ENCODE measurements at regions not wholly inside any gene's neighbourhood (a gene's known extent, or its start where the extent isn't known, plus 50 kb on each side); places are given as distances from the start of the nearest gene placed in this dataset.

DNA sequence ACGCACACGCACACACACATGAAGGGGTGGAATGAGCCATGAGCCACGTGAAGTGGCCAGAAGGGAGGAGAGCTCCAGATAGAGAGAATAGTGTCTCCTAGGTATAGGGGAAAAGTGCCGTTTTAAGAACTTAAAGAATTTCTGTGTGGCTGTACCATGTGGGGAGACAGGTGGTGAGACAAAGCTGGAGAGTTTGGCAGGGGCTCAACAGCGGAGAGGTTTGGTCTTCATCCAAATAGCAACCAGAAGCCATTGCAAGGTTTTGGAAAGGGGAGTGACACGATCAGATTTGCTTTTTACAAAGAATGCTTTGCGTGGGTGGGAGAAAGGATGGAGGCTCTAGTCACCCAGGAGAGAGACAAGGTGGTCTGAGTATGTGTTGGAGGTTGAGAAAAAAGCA lies 146.0 kb downstream of the IL20RB start:
- Histone ChIP-seq H3K36me3 (no peaks in the 10 kb centered on the region), H3K4me1 (no peaks in the 10 kb centered on the region), H3K4me3 (no peak overlapping the region), H3K27ac (no peak overlapping the region), H3K9me3 (no peaks in the 10 kb centered on the region), H3K27me3 (no peaks in the 10 kb centered on the region)
- DNase-seq (ENCODE audit: low spot score in 2 of 2): no peak
- TF ChIP-seq POLR2AphosphoS5 (IDR thresholded peaks at IDR 0.05): no peak
- TF ChIP-seq POLR2A (IDR thresholded peaks at IDR 0.05): no peak
- TF ChIP-seq CTCF (IDR thresholded peaks at IDR 0.05): no peak
- intact Hi-C loops (cut with DNase I; ENCODE audit: low total_unique reads): no loop called here

DNA sequence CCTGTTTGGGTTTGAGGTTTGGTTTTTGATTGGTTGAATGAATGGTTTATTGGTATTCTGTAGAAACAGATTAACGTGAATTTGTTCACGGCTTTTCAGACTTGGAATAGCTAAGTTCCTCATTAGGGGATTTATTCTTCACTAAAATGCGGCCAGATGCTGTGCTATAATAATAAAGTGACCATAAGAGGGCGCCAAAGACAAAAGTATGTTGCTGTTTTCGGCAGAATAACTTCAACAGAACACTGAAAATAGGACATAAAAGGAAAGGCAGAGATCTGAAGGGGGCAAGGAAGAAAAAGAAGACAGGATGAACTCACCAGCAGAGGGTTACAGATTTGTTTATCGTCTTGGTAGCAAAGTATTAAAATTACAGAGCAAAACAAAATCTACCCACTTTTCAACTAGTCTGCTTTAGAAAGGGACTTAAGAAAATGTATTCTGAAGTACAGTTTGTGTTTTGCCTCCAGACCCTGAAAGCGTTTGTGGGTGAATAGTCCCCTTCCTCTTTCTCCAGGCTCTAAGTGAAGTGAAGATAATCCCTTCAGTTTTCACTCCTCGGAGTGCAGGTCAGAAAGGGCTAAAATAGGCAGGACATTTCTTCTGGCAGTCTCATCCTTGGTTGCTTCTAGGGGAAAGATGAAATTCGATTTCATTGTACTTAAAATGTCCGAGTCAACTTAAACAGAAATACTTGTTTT lies 147.6 kb downstream of the IL20RB start:
- Histone ChIP-seq H3K27ac (no peak overlapping the region), H3K4me1 (no peaks in the 10 kb centered on the region), H3K9me3 (no peaks in the 10 kb centered on the region), H3K4me3 (no peak overlapping the region), H3K36me3 (no peaks in the 10 kb centered on the region), H3K27me3 (peaks cover 0 to 8% of the 10 kb centered on the region in 2 donors)
- TF ChIP-seq POLR2AphosphoS5 (IDR thresholded peaks at IDR 0.05) (no peak), CTCF (IDR thresholded peaks at IDR 0.05) (peak; percentile 6 to 61 (median 52))
- DNase-seq (ENCODE audit: low spot score in 2 of 2): no peak
- intact Hi-C loops (cut with DNase I; ENCODE audit: low total_unique reads): no loop called here

- no peaks in the 10 kb centered on the region for H3K36me3 ChIP-seq
- no peak for TF ChIP-seq POLR2A (IDR thresholded peaks at IDR 0.05)
- no peak for TF ChIP-seq POLR2AphosphoS5 (IDR thresholded peaks at IDR 0.05)
- no peak for TF ChIP-seq CTCF (IDR thresholded peaks at IDR 0.05)
- intact Hi-C loops (cut with DNase I; ENCODE audit: low total_unique reads): no loop called here
- no peak for DNase-seq (ENCODE audit: low spot score in 2 of 2)
- no peak overlapping the region for H3K4me3 ChIP-seq
- H3K4me1 ChIP-seq: no peaks in the 10 kb centered on the region
- H3K9me3 ChIP-seq: no peaks in the 10 kb centered on the region
- peaks cover 0 to 8% of the 10 kb centered on the region in 2 donors for H3K27me3 ChIP-seq
- H3K27ac ChIP-seq: no peak overlapping the region
Measured at GRCh38 chr3:137106612-137107240, 148.9 kb downstream of the IL20RB start.

DNA sequence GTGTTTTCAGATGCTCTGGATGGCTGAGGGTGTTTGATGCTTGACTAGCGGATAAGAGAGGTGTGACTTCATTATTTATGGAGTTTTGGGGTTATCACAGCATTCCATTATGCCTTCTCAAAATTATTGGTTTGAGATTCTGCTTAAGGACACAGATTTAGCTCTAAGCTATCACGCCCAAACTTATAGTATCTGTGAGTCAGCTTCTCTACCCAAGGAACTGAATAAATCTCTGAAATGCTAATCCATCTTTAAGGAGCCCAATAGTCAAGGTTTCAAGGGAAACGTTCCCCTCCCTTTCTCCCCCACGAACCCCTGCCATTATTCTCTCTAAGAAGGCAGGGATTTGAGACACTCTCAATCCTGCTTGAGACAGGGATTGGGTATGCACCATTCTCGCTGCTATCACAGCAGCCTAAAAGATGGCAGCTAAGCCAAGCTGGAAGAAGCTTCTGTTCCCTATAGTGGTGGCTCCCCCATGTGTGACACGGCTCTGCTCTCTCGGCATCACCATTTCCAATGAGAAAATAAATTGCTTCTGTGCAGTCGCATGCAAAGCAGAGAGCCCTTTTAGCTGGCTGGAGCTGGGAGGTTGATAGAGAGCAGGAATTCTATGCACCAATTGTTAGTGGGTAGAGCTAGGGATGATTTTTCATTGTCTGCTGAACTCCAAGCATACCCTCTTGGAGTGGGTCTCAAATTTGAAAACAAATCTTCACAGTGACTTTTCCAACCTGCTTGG lies 151.1 kb downstream of the IL20RB start:
- TF ChIP-seq POLR2AphosphoS5 (IDR thresholded peaks at IDR 0.05) (no peak), CTCF (IDR thresholded peaks at IDR 0.05) (no peak), POLR2A (IDR thresholded peaks at IDR 0.05) (no peak)
- Histone ChIP-seq H3K36me3 (no peaks in the 10 kb centered on the region), H3K4me3 (no peak overlapping the region), H3K4me1 (no peaks in the 10 kb centered on the region), H3K9me3 (no peaks in the 10 kb centered on the region), H3K27me3 (peaks cover 0 to 8% of the 10 kb centered on the region in 2 donors), H3K27ac (no peak overlapping the region)
- intact Hi-C loops (cut with DNase I; ENCODE audit: low total_unique reads): no loop called here
- no peak for DNase-seq (ENCODE audit: low spot score in 2 of 2)
